Naive thymus-derived CD4-positive, alpha-beta T cell (primary cell): ENCODE measurements at regions not wholly inside any gene's neighbourhood (a gene's known extent, or its start where the extent isn't known, plus 50 kb on each side); places are given as distances from the start of the nearest gene placed in this dataset.
A peak's percentile ranks its signal among the peaks of the same experiment; 100 is the strongest.

Source experiments
- ATAC-seq: fragments of 150-1000 bp; cut with Tn5 transposase; 2 replicates; pipeline ENCODE4 v1.10.0; 2021; ENCODE audit warnings: mild to moderate bottlenecking, moderate library complexity
- CTCF ChIA-PET: fragments of 350-600 bp; sonication (Branson Sonifier 250); formaldehyde crosslinking; loops from one replicate; lab custom pipeline; 2021; ENCODE audit warnings: antibody characterized with exemption; lab: Charles Lee
- POLR2A ChIA-PET: fragments of 350-600 bp; sonication (Branson Sonifier 250); formaldehyde crosslinking; loops from one replicate; lab custom pipeline; 2021; ENCODE audit warnings: antibody characterized with exemption, inconsistent platforms; lab: Charles Lee
- DNase-seq, 9 donors: peaks; one replicate each; pipeline versions ENCODE4 v3.0.0 to v3.0.0-alpha.2; 2020 to 2022; ENCODE audit warnings: mixed read lengths in 1 of 9
- H3K27ac ChIP-seq: one replicate; pipeline ENCODE4 v1.7.0; 2013; ENCODE audit warnings: mild to moderate bottlenecking, low read depth, low read length, moderate library complexity
- H3K27me3 ChIP-seq, 2 donors: one replicate each; pipeline ENCODE4 v1.7.0; 2013; ENCODE audit warnings: low read length in 2 of 2, mild to moderate bottlenecking in 2 of 2, moderate library complexity in 2 of 2; ENCODE audit not compliant: control insufficient read depth in 2 of 2, insufficient read depth in 2 of 2
- H3K36me3 ChIP-seq, 3 experiments: 1 replicate in 2 of 3; 2 replicates in 1 of 3; pipeline ENCODE4 v1.7.0; 2013; ENCODE audit warnings: low read length in 3 of 3, mild to moderate bottlenecking in 3 of 3, moderate library complexity in 1 of 3; ENCODE audit not compliant: insufficient read depth in 3 of 3, control insufficient read depth in 2 of 3
- H3K4me1 ChIP-seq, 2 donors: one replicate each; pipeline ENCODE4 v1.7.0; 2013; ENCODE audit warnings: low read length in 2 of 2, mild to moderate bottlenecking in 2 of 2, moderate library complexity in 1 of 2; ENCODE audit not compliant: control insufficient read depth in 2 of 2, insufficient read depth in 2 of 2
- H3K4me3 ChIP-seq: 2 replicates; pipeline ENCODE4 v1.7.0; 2013; ENCODE audit warnings: mild to moderate bottlenecking, low read length
- H3K9me3 ChIP-seq, 3 experiments: 1 replicate in 2 of 3; 2 replicates in 1 of 3; pipeline ENCODE4 v1.7.0; 2013; ENCODE audit warnings: low read length in 3 of 3; ENCODE audit not compliant: control insufficient read depth in 2 of 3
- H3K27ac Mint-ChIP-seq, 9 donors: one replicate each; pipeline ENCODE4 v1.8.0; 2020 to 2022; ENCODE audit warnings: mixed read lengths in 9 of 9, mild to moderate bottlenecking in 8 of 9, moderate library complexity in 5 of 9, inconsistent platforms in 2 of 9
- H3K27me3 Mint-ChIP-seq, 5 donors: one replicate each; pipeline ENCODE4 v1.8.0; 2021 to 2022; ENCODE audit warnings: mixed read lengths in 5 of 5, mild to moderate bottlenecking in 1 of 5
- H3K36me3 Mint-ChIP-seq, 5 donors: one replicate each; pipeline ENCODE4 v1.8.0; 2020 to 2022; ENCODE audit warnings: mixed read lengths in 5 of 5, mild to moderate bottlenecking in 3 of 5, inconsistent platforms in 1 of 5
- H3K4me1 Mint-ChIP-seq, 7 donors: one replicate each; pipeline ENCODE4 v1.8.0; 2020 to 2022; ENCODE audit warnings: mixed read lengths in 7 of 7, mild to moderate bottlenecking in 3 of 7, inconsistent platforms in 1 of 7
- H3K4me3 Mint-ChIP-seq, 10 donors: one replicate each; pipeline ENCODE4 v1.8.0; 2020 to 2022; ENCODE audit warnings: mild to moderate bottlenecking in 10 of 10, mixed read lengths in 10 of 10, moderate library complexity in 6 of 10, inconsistent platforms in 2 of 10
- H3K9me3 Mint-ChIP-seq, 11 donors: one replicate each; pipeline ENCODE4 v1.8.0; 2020 to 2022; ENCODE audit warnings: mixed read lengths in 11 of 11, mild to moderate bottlenecking in 4 of 11, inconsistent platforms in 1 of 11, moderate library complexity in 1 of 11
- intact Hi-C, 2 donors: fragments of 100-400 bp; cut with micrococcal nuclease; formaldehyde crosslinking; loops; one replicate each; pipeline ENCODE4 v1.15.1; 2023

- H3K36me3 Mint-ChIP-seq = no peaks in the 10 kb centered on the region
- no peak overlapping the region for H3K4me3 ChIP-seq
- peaks cover 17 to 28% (median 22%) of the 10 kb centered on the region in 5 donors for H3K27me3 Mint-ChIP-seq
- intact Hi-C loops = no loop called here
- no peaks in the 10 kb centered on the region for H3K27me3 ChIP-seq
- H3K4me1 ChIP-seq = no peaks in the 10 kb centered on the region
- ATAC-seq = no peak
- no peak overlapping the region for H3K27ac Mint-ChIP-seq
- H3K4me1 Mint-ChIP-seq = no peaks in the 10 kb centered on the region
- H3K27ac ChIP-seq = no peak overlapping the region
- no peak for DNase-seq
- no peaks in the 10 kb centered on the region for H3K36me3 ChIP-seq
- H3K9me3 ChIP-seq = no peaks in the 10 kb centered on the region
- no peak overlapping the region for H3K4me3 Mint-ChIP-seq
- CTCF ChIA-PET = no interaction called here
- H3K9me3 Mint-ChIP-seq = peaks cover 0 to 10% (median 0%) of the 10 kb centered on the region in 11 donors
- POLR2A ChIA-PET = no interaction called here
Measured at GRCh38 chr6:71181565-71181964, 107.0 kb upstream of the OGFRL1 start.

DNA sequence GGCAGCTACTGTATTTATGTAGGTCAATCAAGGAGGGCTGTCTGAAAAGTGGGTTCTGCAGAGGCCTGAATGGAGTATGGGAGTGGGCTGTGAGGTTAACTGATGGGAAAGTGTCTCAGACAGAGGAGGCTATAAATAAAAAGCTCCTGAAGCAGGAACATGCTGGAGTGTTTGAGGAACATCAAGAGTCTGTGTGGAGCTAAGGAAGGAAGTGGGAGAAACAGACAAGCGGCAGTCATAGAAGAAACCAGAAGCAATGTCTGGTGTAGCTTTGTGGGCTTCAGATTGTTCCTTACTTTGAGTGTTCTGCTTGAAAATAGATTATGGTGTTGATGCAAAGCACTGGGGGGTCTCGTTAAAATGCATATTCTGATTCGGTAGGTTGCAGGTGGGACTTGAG is 101.5 kb upstream of the OGFRL1 start:
- no peak for ATAC-seq
- Mint-ChIP-seq H3K4me1 (peaks cover 0 to 3% (median 0%) of the 10 kb centered on the region in 7 donors), H3K9me3 (peaks cover 0 to 6% (median 0%) of the 10 kb centered on the region in 11 donors), H3K4me3 (no peak overlapping the region), H3K36me3 (no peaks in the 10 kb centered on the region), H3K27me3 (peaks cover 8 to 22% (median 17%) of the 10 kb centered on the region in 5 donors), H3K27ac (no peak overlapping the region)
- no peak overlapping the region for H3K4me3 ChIP-seq
- ChIA-PET POLR2A (no interaction called here), CTCF (no interaction called here)
- no peak overlapping the region for H3K27ac ChIP-seq
- intact Hi-C loops = no loop called here
- no peaks in the 10 kb centered on the region for H3K27me3 ChIP-seq
- no peaks in the 10 kb centered on the region for H3K9me3 ChIP-seq
- no peaks in the 10 kb centered on the region for H3K36me3 ChIP-seq
- H3K4me1 ChIP-seq = no peaks in the 10 kb centered on the region
- DNase-seq = no peak

DNA sequence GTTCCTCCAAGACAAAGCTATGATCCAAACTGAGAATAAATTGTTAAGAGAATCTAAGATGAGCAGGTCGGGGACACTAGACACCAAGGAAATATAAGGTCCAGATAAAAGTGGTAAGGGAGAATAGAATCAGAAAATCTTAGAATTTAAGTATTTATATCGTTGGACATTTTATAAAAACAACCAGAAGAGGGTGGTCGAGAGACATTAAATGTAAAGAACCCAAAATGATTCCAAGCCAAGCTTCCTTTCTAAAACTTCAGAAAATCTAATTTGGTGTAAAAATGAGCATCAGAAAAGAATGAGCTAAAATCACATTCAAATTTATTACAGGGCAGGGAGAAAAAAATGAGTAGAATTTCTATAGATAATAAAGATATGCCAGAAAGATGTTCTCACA is 97.8 kb upstream of the OGFRL1 start:
- H3K36me3 Mint-ChIP-seq = no peaks in the 10 kb centered on the region
- H3K4me3 Mint-ChIP-seq = no peak overlapping the region
- H3K4me1 ChIP-seq = no peaks in the 10 kb centered on the region
- intact Hi-C loops = loop anchor here (1.0 to 2.0 kb wide), 2 partner anchors 98 to 158 kb away; partner anchors contain the start of gene OGFRL1 (in 1 of the 2)
- H3K27ac Mint-ChIP-seq = no peak overlapping the region
- H3K9me3 ChIP-seq = no peaks in the 10 kb centered on the region
- no peaks in the 10 kb centered on the region for H3K27me3 ChIP-seq
- H3K27ac ChIP-seq = no peak overlapping the region
- ChIA-PET POLR2A (no interaction called here), CTCF (interaction anchor here (0.8 to 1.0 kb wide), 4 partner anchors 9 to 163 kb away, joined by 3 to 4 read pairs (median 3); no protein-coding TSS in a partner anchor)
- H3K4me1 Mint-ChIP-seq = peaks cover 0 to 3% (median 0%) of the 10 kb centered on the region in 7 donors
- DNase-seq (peak in 1 of 9 donors; percentile 2), ATAC-seq (no peak)
- H3K27me3 Mint-ChIP-seq = peaks cover 0 to 11% (median 11%) of the 10 kb centered on the region in 5 donors
- H3K9me3 Mint-ChIP-seq = peaks cover 0 to under 1% (median 0%) of the 10 kb centered on the region in 11 donors
- no peak overlapping the region for H3K4me3 ChIP-seq
- H3K36me3 ChIP-seq = no peaks in the 10 kb centered on the region

DNA sequence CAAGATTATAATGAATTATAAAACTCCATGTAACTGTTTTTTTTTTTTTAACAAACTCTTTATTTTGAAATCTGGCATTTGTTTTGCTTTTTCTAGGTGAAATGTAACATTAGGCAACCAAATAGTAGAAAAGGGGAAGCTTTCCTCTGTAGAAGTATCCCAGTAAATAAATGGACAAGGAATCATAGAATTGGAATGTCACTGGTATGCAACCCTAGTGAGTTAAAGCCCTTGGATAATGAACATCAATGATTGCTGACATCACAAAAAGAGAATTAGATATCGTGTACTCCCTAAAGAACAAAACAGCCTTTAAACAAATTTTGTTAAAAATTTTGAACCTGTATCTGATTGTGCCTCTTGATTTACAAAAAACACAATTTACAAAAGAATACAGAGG is 93.9 kb upstream of the OGFRL1 start:
- Histone ChIP-seq H3K9me3 (no peaks in the 10 kb centered on the region), H3K4me1 (no peaks in the 10 kb centered on the region), H3K27ac (no peak overlapping the region), H3K27me3 (no peaks in the 10 kb centered on the region), H3K4me3 (no peak overlapping the region), H3K36me3 (no peaks in the 10 kb centered on the region)
- Mint-ChIP-seq H3K4me3 (no peak overlapping the region), H3K27ac (no peak overlapping the region), H3K4me1 (no peaks in the 10 kb centered on the region), H3K36me3 (no peaks in the 10 kb centered on the region), H3K27me3 (peaks cover 0 to 9% (median 5%) of the 10 kb centered on the region in 5 donors), H3K9me3 (peaks cover 0 to 1% (median 0%) of the 10 kb centered on the region in 11 donors)
- DNase-seq (no peak), ATAC-seq (no peak)
- POLR2A ChIA-PET = no interaction called here
- intact Hi-C loops = no loop called here
- CTCF ChIA-PET = no interaction called here

DNA sequence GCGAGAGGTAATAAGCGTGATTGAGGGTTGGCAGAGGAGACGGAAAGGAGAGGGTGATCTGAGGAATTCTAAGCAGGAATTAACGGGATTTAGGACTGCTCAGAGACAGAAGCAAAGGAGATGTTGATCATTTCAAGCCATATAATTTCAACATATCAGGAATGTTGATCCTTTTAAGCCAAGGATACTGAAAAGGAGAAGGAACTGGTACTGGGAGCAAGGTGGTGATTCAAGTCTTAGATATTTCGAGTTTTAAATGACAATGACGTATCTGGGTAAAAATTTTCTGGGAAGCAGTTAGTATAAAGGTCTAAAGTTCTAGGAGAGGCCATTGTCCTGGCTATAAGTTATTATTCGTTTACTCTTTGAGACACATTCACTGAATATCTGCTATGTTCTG is 91.3 kb upstream of the OGFRL1 start:
- no peaks in the 10 kb centered on the region for H3K36me3 ChIP-seq
- H3K9me3 Mint-ChIP-seq = peaks cover 0 to 4% (median 0%) of the 10 kb centered on the region in 11 donors
- no peak overlapping the region for H3K4me3 ChIP-seq
- ChIA-PET POLR2A (no interaction called here), CTCF (no interaction called here)
- no peak for DNase-seq
- H3K4me1 ChIP-seq = no peaks in the 10 kb centered on the region
- H3K36me3 Mint-ChIP-seq = no peaks in the 10 kb centered on the region
- H3K27ac ChIP-seq = no peak overlapping the region
- intact Hi-C loops = no loop called here
- no peaks in the 10 kb centered on the region for H3K27me3 ChIP-seq
- H3K9me3 ChIP-seq = no peaks in the 10 kb centered on the region
- H3K27me3 Mint-ChIP-seq = peaks cover 0 to 9% (median 6%) of the 10 kb centered on the region in 5 donors
- no peak overlapping the region for H3K27ac Mint-ChIP-seq
- no peaks in the 10 kb centered on the region for H3K4me1 Mint-ChIP-seq
- ATAC-seq = no peak
- H3K4me3 Mint-ChIP-seq = no peak overlapping the region

- H3K4me1 Mint-ChIP-seq = no peaks in the 10 kb centered on the region
- H3K4me3 ChIP-seq = no peak overlapping the region
- no peaks in the 10 kb centered on the region for H3K27me3 ChIP-seq
- no peaks in the 10 kb centered on the region for H3K4me1 ChIP-seq
- no peaks in the 10 kb centered on the region for H3K9me3 ChIP-seq
- ChIA-PET POLR2A (no interaction called here), CTCF (no interaction called here)
- H3K36me3 ChIP-seq = no peaks in the 10 kb centered on the region
- H3K27ac Mint-ChIP-seq = no peak overlapping the region
- DNase-seq (no peak), ATAC-seq (no peak)
- peaks cover 0 to 4% (median 0%) of the 10 kb centered on the region in 11 donors for H3K9me3 Mint-ChIP-seq
- H3K4me3 Mint-ChIP-seq = no peak overlapping the region
- no peaks in the 10 kb centered on the region for H3K36me3 Mint-ChIP-seq
- H3K27ac ChIP-seq = no peak overlapping the region
- intact Hi-C loops = no loop called here
- H3K27me3 Mint-ChIP-seq = peaks cover 0 to 9% (median 6%) of the 10 kb centered on the region in 5 donors
Measured at GRCh38 chr6:71197780-71198179, 90.8 kb upstream of the OGFRL1 start.

DNA sequence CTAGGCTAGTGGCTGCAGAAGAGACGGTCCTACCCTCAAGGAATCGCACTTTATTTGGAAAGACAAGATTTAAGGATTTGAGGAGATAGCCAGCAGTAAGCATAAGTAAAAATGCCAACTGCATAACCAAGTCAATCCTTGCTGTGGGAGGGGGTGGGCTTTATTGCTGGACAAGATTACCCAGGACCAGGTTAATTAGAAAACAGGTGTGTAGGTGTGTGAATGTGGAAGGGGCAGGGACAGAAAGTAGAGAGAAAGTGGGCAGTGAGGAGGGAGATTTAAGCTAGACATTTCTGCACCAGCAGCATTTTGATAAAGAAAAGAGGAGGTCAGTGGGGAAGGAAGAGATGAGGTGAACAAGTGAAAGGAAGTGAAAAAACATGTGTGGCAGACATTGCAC is 89.7 kb upstream of the OGFRL1 start:
- intact Hi-C loops = no loop called here
- Histone ChIP-seq H3K9me3 (no peaks in the 10 kb centered on the region), H3K36me3 (no peaks in the 10 kb centered on the region), H3K27ac (no peak overlapping the region), H3K27me3 (no peaks in the 10 kb centered on the region), H3K4me3 (no peak overlapping the region), H3K4me1 (no peaks in the 10 kb centered on the region)
- H3K9me3 Mint-ChIP-seq = peaks cover 0 to 4% (median 0%) of the 10 kb centered on the region in 11 donors
- no peaks in the 10 kb centered on the region for H3K4me1 Mint-ChIP-seq
- DNase-seq = no peak
- CTCF ChIA-PET = no interaction called here
- H3K27ac Mint-ChIP-seq = no peak overlapping the region
- H3K36me3 Mint-ChIP-seq = peaks cover 0 to 4% (median 0%) of the 10 kb centered on the region in 5 donors
- peaks cover 0 to 12% (median 9%) of the 10 kb centered on the region in 5 donors for H3K27me3 Mint-ChIP-seq
- POLR2A ChIA-PET = no interaction called here
- no peak for ATAC-seq
- no peak overlapping the region for H3K4me3 Mint-ChIP-seq
